NCI-H82 treated with DMSO at 0.1 percent for 48 hours (cell line): ENCODE measurements at regions not wholly inside any gene's neighbourhood (a gene's known extent, or its start where the extent isn't known, plus 50 kb on each side); places are given as distances from the start of the nearest gene placed in this dataset.
"Not testable (repeated sequence)": the region's sequence is repeated elsewhere in the genome, so short reads cannot be mapped to it uniquely, and the experiment has no call there.

Source experiments
- DNase-seq: peaks from one replicate; lab custom pipeline; 2025; ENCODE audit not compliant: unreplicated experiment; lab: John Stamatoyannopoulos, UW

DNA sequence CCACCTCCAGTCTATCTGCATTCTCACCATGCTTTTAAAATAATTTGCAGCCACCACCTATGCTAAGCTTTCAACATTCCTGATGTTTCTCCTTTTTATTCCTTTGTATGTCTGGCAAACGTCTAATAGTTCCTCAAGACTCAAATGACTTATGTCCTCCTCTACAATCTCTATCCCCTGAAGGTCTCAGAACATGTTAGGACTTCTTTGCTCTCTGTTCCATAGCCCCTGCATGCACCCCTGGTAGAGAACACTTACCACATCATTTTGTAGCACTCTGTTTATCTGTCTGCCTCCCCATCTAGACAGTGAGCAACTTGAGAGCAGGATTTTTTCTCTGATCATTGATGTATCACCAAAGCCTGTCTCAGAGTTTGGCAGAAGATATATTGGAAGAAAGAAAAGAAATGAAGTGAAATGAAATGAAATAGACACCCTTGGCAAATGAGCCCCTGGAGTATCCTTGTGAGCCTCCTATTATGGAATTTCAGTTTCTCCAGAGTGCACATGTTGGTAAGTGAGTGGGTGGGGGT lies 1231.2 kb upstream of the FLRT2 start:
- DNase-seq, result no peak

GRCh38 chr14:84303140-84303539 lies 1226.8 kb upstream of the FLRT2 start:
- DNase-seq, result no peak

DNA sequence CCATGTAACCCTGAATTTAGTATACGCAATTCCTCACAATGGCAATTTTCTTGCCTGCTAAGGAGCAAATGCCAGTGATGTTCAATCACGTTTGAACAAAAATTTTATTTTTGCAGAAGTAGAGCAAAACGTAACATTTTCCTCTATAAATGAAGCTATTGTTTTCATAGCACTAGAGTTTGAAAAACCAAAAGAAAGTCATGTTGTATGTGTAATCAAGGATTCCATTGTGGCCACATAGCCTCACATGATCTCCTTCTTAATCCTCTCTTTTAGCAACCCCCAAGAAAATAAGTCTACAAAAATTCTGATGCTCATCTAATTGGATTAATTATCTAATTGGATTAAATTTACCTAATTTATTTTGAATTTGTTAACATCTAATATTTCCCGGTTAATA lies 1217.4 kb upstream of the FLRT2 start:
- DNase-seq, result no peak

GRCh38 chr14:84323450-84323849 lies 1206.5 kb upstream of the FLRT2 start:
- DNase-seq, result no peak

GRCh38 chr14:84323978-84324377 lies 1206.0 kb upstream of the FLRT2 start:
- DNase-seq, result no peak

DNA sequence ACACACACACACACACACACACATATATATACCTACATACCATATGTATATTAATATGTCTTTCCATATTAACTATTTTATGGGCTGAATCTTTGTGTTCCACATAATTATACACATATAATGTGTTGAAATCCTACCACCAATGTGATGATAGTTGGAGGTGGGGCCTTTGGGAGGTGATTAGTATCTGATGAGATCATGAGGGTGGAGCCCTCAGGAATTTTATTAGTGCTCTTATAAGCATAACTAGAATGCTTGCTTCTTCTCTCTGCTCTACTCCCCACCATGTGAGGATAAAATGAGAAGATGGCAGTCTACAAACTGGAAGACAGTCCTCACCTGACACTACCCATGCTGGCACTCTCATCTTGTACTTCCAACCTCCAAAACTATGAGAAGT lies 1193.5 kb upstream of the FLRT2 start:
- DNase-seq, result no peak

DNA sequence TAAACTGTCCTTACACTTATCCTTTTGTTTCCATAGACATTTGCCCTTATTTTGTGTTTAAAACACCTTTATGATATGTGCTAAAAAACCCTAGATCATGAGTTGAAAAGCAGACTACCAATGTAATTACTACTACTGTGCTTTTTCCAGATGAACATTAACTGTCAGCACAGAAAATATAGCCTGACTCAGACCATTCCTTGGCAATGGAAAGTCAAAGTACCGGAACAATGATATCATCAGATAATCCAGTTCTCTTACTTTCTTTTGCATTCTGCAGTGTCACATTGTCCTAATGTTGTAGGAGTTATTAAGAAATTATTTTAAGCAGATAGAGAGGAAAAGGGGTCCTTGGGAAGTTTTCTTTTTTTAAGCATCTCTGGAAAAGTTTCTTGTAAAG lies 1189.0 kb upstream of the FLRT2 start:
- no peak for DNase-seq

GRCh38 chr14:84341867-84342266 lies 1188.1 kb upstream of the FLRT2 start:
- DNase-seq, result not testable (repeated sequence)

DNA sequence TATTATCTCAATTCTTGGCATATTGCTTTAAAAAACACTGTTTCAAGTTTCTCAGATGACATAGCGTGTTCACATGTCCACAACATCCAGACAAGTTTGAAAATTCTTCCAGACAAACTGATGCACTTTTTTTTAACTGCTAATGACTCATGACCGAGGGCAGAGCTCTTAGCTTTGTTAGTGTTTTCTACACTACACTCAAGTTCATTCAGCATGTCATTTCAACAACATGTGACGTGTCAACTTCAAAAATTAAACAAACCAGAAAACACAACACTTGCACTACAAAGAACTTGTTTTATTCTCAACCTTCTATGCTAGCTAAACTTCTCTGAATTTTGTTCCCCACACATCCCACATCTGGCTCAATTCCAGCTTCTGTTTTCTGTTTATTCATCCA lies 1186.3 kb upstream of the FLRT2 start:
- DNase-seq, result no peak

GRCh38 chr14:84351646-84352045 lies 1178.3 kb upstream of the FLRT2 start:
- DNase-seq, result no peak

- no peak for DNase-seq
Measured at GRCh38 chr14:84361476-84361875, 1168.5 kb upstream of the FLRT2 start.

- DNase-seq, result no peak
Measured at GRCh38 chr14:84375235-84375634, 1154.7 kb upstream of the FLRT2 start.

DNA sequence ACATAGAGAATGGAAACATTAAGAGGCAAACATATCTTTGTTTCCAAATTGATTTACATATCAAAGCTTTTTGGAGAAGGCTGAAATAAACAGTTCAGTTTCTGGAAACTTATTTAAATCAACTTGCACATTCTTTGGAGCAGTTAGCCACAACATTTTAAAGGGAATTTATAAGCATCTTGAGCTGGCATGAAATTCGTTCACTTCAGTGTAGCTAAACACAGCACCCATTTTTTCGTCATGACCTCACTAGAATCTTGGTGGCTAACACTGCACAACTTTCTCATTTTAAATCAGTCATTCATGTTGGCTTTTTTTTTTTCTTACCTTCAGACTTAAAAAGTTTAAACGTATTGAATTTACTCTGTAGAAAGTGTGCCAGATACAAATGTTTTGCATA lies 1139.9 kb upstream of the FLRT2 start:
- no peak for DNase-seq

GRCh38 chr14:84397631-84398030 lies 1132.3 kb upstream of the FLRT2 start:
- no peak for DNase-seq

DNA sequence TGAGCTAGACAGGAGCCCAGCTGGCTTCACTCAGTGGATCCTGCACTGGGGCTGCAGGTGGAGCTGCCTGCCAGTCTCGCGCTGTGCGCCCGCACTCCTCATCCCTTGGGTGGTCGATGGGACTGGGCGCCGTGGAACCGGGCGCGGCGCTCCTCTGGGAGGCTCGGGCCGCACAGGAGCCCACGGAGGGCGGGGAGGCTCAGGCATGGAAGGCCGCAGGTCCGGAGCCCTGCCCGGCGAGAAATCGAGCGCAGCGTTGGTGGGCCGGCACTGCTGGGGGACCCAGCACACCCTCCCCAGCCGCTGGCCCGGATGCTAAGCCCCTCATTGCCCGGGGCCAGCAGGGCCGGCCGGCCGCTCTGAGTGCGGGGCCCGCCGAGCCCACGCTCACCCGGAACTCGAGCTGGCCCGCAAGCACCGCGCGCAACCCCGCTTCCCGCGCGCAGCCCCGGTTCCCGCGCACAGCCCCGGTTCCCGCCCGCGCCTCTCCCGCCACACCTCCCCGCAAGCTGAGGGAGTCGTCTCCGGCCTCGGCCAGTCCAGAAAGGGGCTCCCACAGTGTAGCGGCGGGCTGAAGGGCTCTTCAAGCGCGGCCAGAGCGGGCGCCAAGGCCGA lies 1130.5 kb upstream of the FLRT2 start:
- no peak for DNase-seq

DNA sequence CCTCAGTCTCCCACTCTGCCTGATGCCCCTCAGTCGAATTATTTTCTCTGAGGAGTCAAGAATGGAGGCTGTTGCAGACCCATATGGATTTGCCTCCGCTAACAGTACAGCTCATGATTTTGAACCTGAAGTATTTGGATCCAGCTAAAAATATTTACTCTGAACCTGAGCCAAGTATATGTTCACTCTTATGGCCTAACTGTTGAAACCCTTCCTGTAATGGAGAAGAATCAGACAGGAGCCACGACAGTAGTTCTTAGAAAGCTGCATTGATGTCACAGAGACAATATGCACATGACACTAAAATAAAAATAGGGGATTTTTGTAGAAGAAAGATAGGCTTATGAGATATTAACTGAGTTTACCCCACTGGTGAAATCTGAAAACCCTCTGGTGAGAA lies 1128.3 kb upstream of the FLRT2 start:
- DNase-seq, result no peak

- DNase-seq, result no peak
Measured at GRCh38 chr14:84403585-84403984, 1126.4 kb upstream of the FLRT2 start.

DNA sequence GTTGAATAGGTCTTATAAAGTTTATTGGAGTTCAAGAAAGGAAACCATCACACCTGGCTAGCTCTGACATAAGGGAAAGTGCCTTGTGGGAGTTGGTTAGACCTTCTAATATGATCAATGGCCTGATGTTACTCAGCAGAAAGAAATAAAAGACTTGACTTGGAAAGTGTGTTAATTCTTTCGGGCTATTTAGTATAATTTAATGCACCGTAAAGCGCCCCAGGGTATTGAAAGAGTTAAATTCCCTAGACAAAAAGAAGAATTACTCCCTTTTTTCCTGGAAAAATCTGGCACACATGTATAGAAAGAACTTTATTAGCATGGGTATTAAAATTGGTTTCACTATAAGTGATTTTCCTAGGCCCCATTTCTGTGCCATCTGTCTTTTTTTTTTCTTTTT lies 1125.7 kb upstream of the FLRT2 start:
- DNase-seq, result no peak

DNA sequence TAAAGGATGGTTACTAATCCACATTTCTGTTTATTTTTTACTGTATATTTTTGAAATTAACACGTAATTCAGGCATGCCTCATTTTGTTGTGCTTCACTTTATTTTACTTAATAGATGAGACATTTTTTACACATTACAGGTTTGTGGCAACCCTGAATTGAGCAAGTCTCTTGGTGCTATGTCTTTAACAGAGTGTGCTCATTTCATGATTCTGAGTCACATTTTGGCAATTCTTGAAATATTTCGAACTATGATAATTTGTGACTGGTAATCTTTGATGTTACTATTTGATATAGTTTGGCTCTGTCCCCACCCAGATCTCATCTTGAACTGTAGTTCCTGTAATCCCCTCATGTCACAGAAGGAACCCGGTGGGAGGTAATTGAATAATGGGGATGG lies 1120.5 kb upstream of the FLRT2 start:
- DNase-seq, result no peak

DNA sequence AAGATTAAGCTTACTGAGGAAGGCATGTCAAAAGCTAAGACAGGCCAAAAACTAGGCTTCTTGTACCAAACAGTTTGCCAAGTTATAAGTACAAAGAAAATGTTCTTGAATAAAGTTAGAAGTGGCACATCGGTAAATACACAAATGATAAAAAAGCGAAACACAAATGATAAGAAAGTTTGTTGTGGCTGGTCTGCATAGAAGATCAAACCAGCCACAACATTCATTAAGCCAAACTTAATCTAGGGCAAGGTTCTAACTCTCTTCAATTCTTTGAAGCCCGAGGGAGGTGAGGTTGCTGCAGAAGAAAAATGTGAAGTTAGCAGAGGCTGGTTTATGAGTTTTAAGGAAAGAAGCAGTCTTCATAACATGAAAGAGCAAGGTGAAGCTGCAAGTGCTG lies 1119.6 kb upstream of the FLRT2 start:
- no peak for DNase-seq

- DNase-seq, result no peak
Measured at GRCh38 chr14:84420221-84420620, 1109.7 kb upstream of the FLRT2 start.

- no peak for DNase-seq
Measured at GRCh38 chr14:84421621-84422020, 1108.3 kb upstream of the FLRT2 start.

DNA sequence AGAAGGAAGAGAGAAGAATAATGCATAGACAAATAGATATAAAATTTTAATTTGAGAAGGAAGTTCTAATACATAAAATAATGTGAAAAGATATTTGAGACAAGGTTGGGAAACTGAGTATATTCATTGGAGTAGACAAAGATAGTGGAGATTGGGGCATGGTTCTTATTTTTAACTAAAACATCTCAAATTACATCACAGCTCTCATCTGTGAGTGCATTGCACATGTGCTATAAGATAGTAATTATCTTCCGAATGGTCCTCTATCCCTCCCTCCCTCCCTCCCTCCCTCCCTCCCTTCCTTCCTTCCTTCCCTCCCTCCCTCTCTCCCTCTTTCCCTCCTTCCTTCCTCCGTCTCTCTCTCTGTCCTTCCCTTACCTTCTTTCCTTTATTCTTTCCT lies 1104.0 kb upstream of the FLRT2 start:
- no peak for DNase-seq
